HepG2 (cell line): ENCODE measurements at regions not wholly inside any gene's neighbourhood (a gene's known extent, or its start where the extent isn't known, plus 50 kb on each side); places are given as distances from the start of the nearest gene placed in this dataset.

Source experiments
- MTF2 ChIP-seq: sonication (generic); formaldehyde crosslinking; IDR thresholded peaks from 2 replicates; pipeline ENCODE4 v1.5.0; 2020; ENCODE audit warnings: missing genetic modification reagents, borderline replicate concordance
- POLR2A ChIP-seq, 2 experiments: IDR thresholded peaks; 2 replicates each; pipeline ENCODE4 v1.6.1; 2011; ENCODE audit warnings: low read depth in 2 of 2, low read length in 2 of 2, mild to moderate bottlenecking in 1 of 2, moderate library complexity in 1 of 2; ENCODE audit not compliant: insufficient read depth in 1 of 2
- SMAD3 ChIP-seq: sonication (generic); formaldehyde crosslinking; IDR thresholded peaks from 2 replicates; pipeline ENCODE4 v1.4.0; 2020; ENCODE audit warnings: missing genetic modification reagents
- SP2 ChIP-seq: sonication (generic); formaldehyde crosslinking; IDR thresholded peaks from 2 replicates; pipeline ENCODE4 v1.5.1; 2020; ENCODE audit warnings: mild to moderate bottlenecking, missing genetic modification reagents
- SRSF1 ChIP-seq: fragments of 200-400 bp; formaldehyde crosslinking; optimal IDR thresholded peaks from 2 replicates; pipeline ENCODE3; 2017; ENCODE audit warnings: mild to moderate bottlenecking, low read depth, low read length, moderate library complexity
- ZFY ChIP-seq: sonication (generic); formaldehyde crosslinking; IDR thresholded peaks from 2 replicates; pipeline ENCODE4 v1.4.0; 2020; ENCODE audit warnings: missing genetic modification reagents
- ZNF260 ChIP-seq: sonication (generic); formaldehyde crosslinking; IDR thresholded peaks from 2 replicates; pipeline ENCODE4 v1.4.0; 2020; ENCODE audit warnings: missing genetic modification reagents, low read depth, mild to moderate bottlenecking, borderline replicate concordance
- ZNF597 ChIP-seq: sonication (generic); formaldehyde crosslinking; IDR thresholded peaks from 2 replicates; pipeline ENCODE4 v1.5.0; 2020; ENCODE audit warnings: missing genetic modification reagents
- ZNF792 ChIP-seq: IDR thresholded peaks from 2 replicates; pipeline ENCODE4 v1.6.1; 2016
- TF ChIP-seq, protein P1 (sequence below): sonication (generic); formaldehyde crosslinking; IDR thresholded peaks from 2 replicates; pipeline ENCODE4 v1.5.0; 2020; ENCODE audit warnings: mild to moderate bottlenecking, missing genetic modification reagents, moderate library complexity

DNA sequence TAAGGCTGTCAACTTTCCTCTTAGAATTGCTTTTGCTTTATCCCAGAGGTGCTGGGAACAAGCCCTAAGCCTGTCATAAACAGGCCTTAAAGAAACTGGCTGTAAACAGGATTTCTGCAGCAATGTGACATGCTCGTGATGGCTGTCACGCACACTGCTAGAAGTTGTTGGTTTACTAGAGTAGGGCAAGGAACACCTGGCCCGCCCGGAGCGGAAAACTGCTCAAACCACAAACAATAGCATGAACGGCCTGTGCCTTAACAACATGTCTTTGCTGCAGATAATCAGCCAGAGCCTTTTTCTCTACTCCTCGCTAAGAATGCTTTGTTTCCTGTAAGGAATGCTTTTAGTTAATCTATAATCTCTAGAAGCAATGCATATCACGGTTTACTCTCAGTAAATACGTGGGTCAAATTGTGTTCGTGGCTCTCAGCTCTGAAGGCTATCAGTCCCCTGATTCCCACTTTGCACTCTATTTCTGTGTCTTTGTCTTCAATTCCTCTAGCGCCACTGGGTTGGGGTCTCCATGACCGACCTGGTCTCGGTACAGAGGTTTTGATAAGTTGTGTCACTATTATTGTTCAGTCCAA lies 318.3 kb downstream of the GLUD2 start:
- no peak for TF ChIP-seq POLR2A (IDR thresholded peaks at IDR 0.05; ENCODE audit: insufficient read depth in 1 of 2, low read depth in 2 of 2, low read length in 2 of 2)
- TF ChIP-seq ZNF597 (CRISPR knock-in tag), result no peak
- TF ChIP-seq SRSF1, result no peak
- no peak for TF ChIP-seq SMAD3 (CRISPR knock-in tag)
- no peak for TF ChIP-seq ZFY (CRISPR knock-in tag)
- TF ChIP-seq ZNF792 (CRISPR knock-in tag), result no peak
- TF ChIP-seq, protein P1, sequence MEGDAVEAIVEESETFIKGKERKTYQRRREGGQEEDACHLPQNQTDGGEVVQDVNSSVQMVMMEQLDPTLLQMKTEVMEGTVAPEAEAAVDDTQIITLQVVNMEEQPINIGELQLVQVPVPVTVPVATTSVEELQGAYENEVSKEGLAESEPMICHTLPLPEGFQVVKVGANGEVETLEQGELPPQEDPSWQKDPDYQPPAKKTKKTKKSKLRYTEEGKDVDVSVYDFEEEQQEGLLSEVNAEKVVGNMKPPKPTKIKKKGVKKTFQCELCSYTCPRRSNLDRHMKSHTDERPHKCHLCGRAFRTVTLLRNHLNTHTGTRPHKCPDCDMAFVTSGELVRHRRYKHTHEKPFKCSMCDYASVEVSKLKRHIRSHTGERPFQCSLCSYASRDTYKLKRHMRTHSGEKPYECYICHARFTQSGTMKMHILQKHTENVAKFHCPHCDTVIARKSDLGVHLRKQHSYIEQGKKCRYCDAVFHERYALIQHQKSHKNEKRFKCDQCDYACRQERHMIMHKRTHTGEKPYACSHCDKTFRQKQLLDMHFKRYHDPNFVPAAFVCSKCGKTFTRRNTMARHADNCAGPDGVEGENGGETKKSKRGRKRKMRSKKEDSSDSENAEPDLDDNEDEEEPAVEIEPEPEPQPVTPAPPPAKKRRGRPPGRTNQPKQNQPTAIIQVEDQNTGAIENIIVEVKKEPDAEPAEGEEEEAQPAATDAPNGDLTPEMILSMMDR (CRISPR knock-in tag), result no peak
- no peak for TF ChIP-seq MTF2
- TF ChIP-seq ZNF260 (CRISPR knock-in tag), result no peak
- no peak for TF ChIP-seq SP2
